MM.1S (cell line): ENCODE measurements at regions not wholly inside any gene's neighbourhood (a gene's known extent, or its start where the extent isn't known, plus 50 kb on each side); places are given as distances from the start of the nearest gene placed in this dataset.

Experiments used
- DNase-seq: peaks from one replicate; pipeline ENCODE4 v3.0.0-alpha.2; 2015
- H2AFZ ChIP-seq: fragments of 300-600 bp; sonication (generic); 2 replicates; pipeline ENCODE4 v1.6.0; 2016; ENCODE audit warnings: antibody characterized with exemption, low read length
- H3F3A ChIP-seq: fragments of 300-600 bp; sonication (generic); 2 replicates; pipeline ENCODE4 v1.6.1; 2016; ENCODE audit warnings: mild to moderate bottlenecking, antibody characterized with exemption, low read length, moderate library complexity, mixed read lengths; ENCODE audit not compliant: insufficient read depth
- H3K27ac ChIP-seq: fragments of 300-600 bp; sonication (generic); 2 replicates; pipeline ENCODE4 v1.5.1; 2016; ENCODE audit warnings: mild to moderate bottlenecking, low read length
- H3K27me3 ChIP-seq: fragments of 300-600 bp; sonication (generic); replicated peaks from 2 replicates; pipeline ENCODE4 v1.6.0; 2016; ENCODE audit warnings: low read length; ENCODE audit not compliant: insufficient read depth
- H3K36me3 ChIP-seq: fragments of 300-600 bp; sonication (generic); replicated peaks from 2 replicates; pipeline ENCODE4 v1.6.1; 2016; ENCODE audit warnings: mild to moderate bottlenecking, low read length, mixed read lengths; ENCODE audit not compliant: insufficient read depth
- H3K4me1 ChIP-seq: fragments of 300-600 bp; sonication (generic); 2 replicates; pipeline ENCODE4 v1.6.1; 2016; ENCODE audit warnings: low read length, mixed read lengths
- H3K4me2 ChIP-seq: fragments of 300-600 bp; sonication (generic); 2 replicates; pipeline ENCODE4 v1.6.0; 2016; ENCODE audit warnings: low read depth, low read length
- H3K4me3 ChIP-seq: fragments of 300-600 bp; sonication (generic); 2 replicates; pipeline ENCODE4 v1.5.1; 2016; ENCODE audit warnings: low read length, mixed read lengths
- H3K79me2 ChIP-seq: fragments of 300-600 bp; sonication (generic); 2 replicates; pipeline ENCODE4 v1.6.1; 2016; ENCODE audit warnings: mixed run types, low read length, mixed read lengths
- H3K9ac ChIP-seq: fragments of 300-600 bp; sonication (generic); 2 replicates; pipeline ENCODE4 v1.6.1; 2016; ENCODE audit warnings: low read length, mixed read lengths
- H3K9me2 ChIP-seq: fragments of 300-600 bp; sonication (generic); replicated peaks from 2 replicates; pipeline ENCODE4 v1.6.1; 2016; ENCODE audit warnings: mild to moderate bottlenecking, low read length, mixed read lengths; ENCODE audit not compliant: insufficient read depth
- H3K9me3 ChIP-seq: fragments of 300-600 bp; sonication (generic); replicated peaks from 2 replicates; pipeline ENCODE4 v1.6.1; 2016; ENCODE audit warnings: mild to moderate bottlenecking, low read length, mixed read lengths; ENCODE audit not compliant: insufficient read depth
- H4K20me1 ChIP-seq: fragments of 300-600 bp; sonication (generic); 2 replicates; pipeline ENCODE4 v1.6.1; 2016; ENCODE audit warnings: mild to moderate bottlenecking, low read length, moderate library complexity, mixed read lengths; ENCODE audit not compliant: insufficient read depth
- EZH2 ChIP-seq: fragments of 300-600 bp; sonication (generic); optimal IDR thresholded peaks from 2 replicates; pipeline ENCODE3; 2017; ENCODE audit warnings: low read depth, mild to moderate bottlenecking, antibody characterized with exemption, low read length, mixed read lengths
- EZH2phosphoT487 ChIP-seq: fragments of 300-600 bp; sonication (generic); IDR thresholded peaks from 2 replicates; pipeline ENCODE4 v1.6.1; 2018; ENCODE audit warnings: antibody characterized with exemption, low read length
- TF ChIP-seq, protein P1 (sequence below): fragments of 300-600 bp; sonication (generic); IDR thresholded peaks from 2 replicates; pipeline ENCODE4 v1.5.1; 2016; ENCODE audit warnings: antibody characterized with exemption, low read length, mixed read lengths

GRCh38 chr1:193413376-193413775, 227.0 kb upstream of the B3GALT2 start:
- Histone ChIP-seq H3K4me3 (no peak overlapping the region), H3K79me2 (no peaks in the 10 kb centered on the region), H3K4me1 (no peaks in the 10 kb centered on the region), H3K27ac (no peak overlapping the region), H3K9me3 (no peaks in the 10 kb centered on the region), H2AFZ (no peak overlapping the region), H3K4me2 (no peak overlapping the region), H3K36me3 (no peaks in the 10 kb centered on the region), H3K27me3 (0 out of 2 replicates have a peak, but pooled peaks cover 5% of the 10 kb centered on the region), H4K20me1 (no peaks in the 10 kb centered on the region), H3K9me2 (no peaks in the 10 kb centered on the region), H3F3A (no peaks in the 10 kb centered on the region), H3K9ac (no peak overlapping the region)
- no peak for DNase-seq
- TF ChIP-seq EZH2phosphoT487 = no peak
- TF ChIP-seq, protein P1, sequence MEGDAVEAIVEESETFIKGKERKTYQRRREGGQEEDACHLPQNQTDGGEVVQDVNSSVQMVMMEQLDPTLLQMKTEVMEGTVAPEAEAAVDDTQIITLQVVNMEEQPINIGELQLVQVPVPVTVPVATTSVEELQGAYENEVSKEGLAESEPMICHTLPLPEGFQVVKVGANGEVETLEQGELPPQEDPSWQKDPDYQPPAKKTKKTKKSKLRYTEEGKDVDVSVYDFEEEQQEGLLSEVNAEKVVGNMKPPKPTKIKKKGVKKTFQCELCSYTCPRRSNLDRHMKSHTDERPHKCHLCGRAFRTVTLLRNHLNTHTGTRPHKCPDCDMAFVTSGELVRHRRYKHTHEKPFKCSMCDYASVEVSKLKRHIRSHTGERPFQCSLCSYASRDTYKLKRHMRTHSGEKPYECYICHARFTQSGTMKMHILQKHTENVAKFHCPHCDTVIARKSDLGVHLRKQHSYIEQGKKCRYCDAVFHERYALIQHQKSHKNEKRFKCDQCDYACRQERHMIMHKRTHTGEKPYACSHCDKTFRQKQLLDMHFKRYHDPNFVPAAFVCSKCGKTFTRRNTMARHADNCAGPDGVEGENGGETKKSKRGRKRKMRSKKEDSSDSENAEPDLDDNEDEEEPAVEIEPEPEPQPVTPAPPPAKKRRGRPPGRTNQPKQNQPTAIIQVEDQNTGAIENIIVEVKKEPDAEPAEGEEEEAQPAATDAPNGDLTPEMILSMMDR = no peak
- TF ChIP-seq EZH2 = no peak

- Histone ChIP-seq H2AFZ (no peak overlapping the region), H3K4me1 (no peaks in the 10 kb centered on the region), H4K20me1 (no peaks in the 10 kb centered on the region), H3K9ac (no peak overlapping the region), H3K9me3 (no peaks in the 10 kb centered on the region), H3K9me2 (no peaks in the 10 kb centered on the region), H3K4me2 (no peak overlapping the region), H3K36me3 (no peaks in the 10 kb centered on the region), H3F3A (no peaks in the 10 kb centered on the region), H3K79me2 (no peaks in the 10 kb centered on the region), H3K27ac (no peak overlapping the region), H3K4me3 (no peak overlapping the region), H3K27me3 (0 out of 2 replicates have a peak, but pooled peaks cover 5% of the 10 kb centered on the region)
- no peak for DNase-seq
- no peak for TF ChIP-seq EZH2
- no peak for TF ChIP-seq EZH2phosphoT487
- TF ChIP-seq, protein P1 = no peak
These were observed 226.3 kb upstream of the B3GALT2 start for GRCh38 chr1:193412748-193413147.

GRCh38 chr1:193411714-193412113, 225.3 kb upstream of the B3GALT2 start:
- H3K4me2 ChIP-seq = no peak overlapping the region
- H3K27ac ChIP-seq = no peak overlapping the region
- no peaks in the 10 kb centered on the region for H3K36me3 ChIP-seq
- no peak for TF ChIP-seq EZH2
- TF ChIP-seq, protein P1 = no peak
- TF ChIP-seq EZH2phosphoT487 = no peak
- H3F3A ChIP-seq = no peaks in the 10 kb centered on the region
- no peaks in the 10 kb centered on the region for H4K20me1 ChIP-seq
- no peaks in the 10 kb centered on the region for H3K9me2 ChIP-seq
- no peaks in the 10 kb centered on the region for H3K79me2 ChIP-seq
- no peaks in the 10 kb centered on the region for H3K9me3 ChIP-seq
- no peaks in the 10 kb centered on the region for H3K27me3 ChIP-seq
- H3K4me1 ChIP-seq = no peaks in the 10 kb centered on the region
- no peak overlapping the region for H3K4me3 ChIP-seq
- H2AFZ ChIP-seq = no peak overlapping the region
- DNase-seq = no peak
- H3K9ac ChIP-seq = no peak overlapping the region

DNA sequence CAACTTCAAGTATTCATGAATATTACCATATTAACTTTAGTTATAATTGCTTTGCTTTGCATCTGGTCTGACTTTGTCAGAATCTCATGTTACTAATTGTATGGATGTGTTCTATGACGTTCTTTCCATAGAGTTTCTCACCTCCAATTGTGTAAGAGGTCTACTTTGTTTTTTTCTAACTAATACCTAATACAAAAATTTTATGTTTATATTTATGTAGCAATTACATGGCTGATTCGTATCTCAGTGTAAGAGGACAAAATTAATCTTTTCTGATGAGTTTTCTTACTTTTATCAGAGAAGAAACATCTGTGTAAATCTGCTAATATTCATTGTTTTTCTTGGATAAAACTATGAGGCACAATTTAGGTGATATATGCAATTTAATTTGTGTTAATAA, 224.8 kb upstream of the B3GALT2 start:
- H3K4me2 ChIP-seq = no peak overlapping the region
- DNase-seq = no peak
- no peak for TF ChIP-seq EZH2
- TF ChIP-seq EZH2phosphoT487 = no peak
- TF ChIP-seq, protein P1 = no peak
- H3K27me3 ChIP-seq = no peaks in the 10 kb centered on the region
- no peaks in the 10 kb centered on the region for H3K9me2 ChIP-seq
- no peak overlapping the region for H3K9ac ChIP-seq
- no peaks in the 10 kb centered on the region for H3K79me2 ChIP-seq
- H2AFZ ChIP-seq = no peak overlapping the region
- H3K27ac ChIP-seq = no peak overlapping the region
- no peak overlapping the region for H3K4me3 ChIP-seq
- H3F3A ChIP-seq = no peaks in the 10 kb centered on the region
- H4K20me1 ChIP-seq = no peaks in the 10 kb centered on the region
- no peaks in the 10 kb centered on the region for H3K4me1 ChIP-seq
- H3K9me3 ChIP-seq = no peaks in the 10 kb centered on the region
- H3K36me3 ChIP-seq = no peaks in the 10 kb centered on the region
